Activated CD4-positive, alpha-beta T cell treated with anti-CD3 and anti-CD28 coated beads for 24 hours (primary cell): ENCODE measurements at regions not wholly inside any gene's neighbourhood (a gene's known extent, or its start where the extent isn't known, plus 50 kb on each side); places are given as distances from the start of the nearest gene placed in this dataset.
"Not testable (repeated sequence)": the region's sequence is repeated elsewhere in the genome, so short reads cannot be mapped to it uniquely, and the experiment has no call there.

Experiments used
- DNase-seq, 2 donors: peaks; one replicate each; pipeline ENCODE4 v3.0.0-alpha.2; 2020; ENCODE audit warnings: low read depth in 2 of 2

GRCh38 chr10:109732254-109732965, 190.9 kb downstream of the XPNPEP1 start:
- DNase-seq: no peak

GRCh38 chr10:109729895-109730294, 193.4 kb downstream of the XPNPEP1 start:
- DNase-seq: not testable (repeated sequence)

- DNase-seq: no peak
Observed at GRCh38 chr10:109727436-109727835, 195.9 kb downstream of the XPNPEP1 start.

GRCh38 chr10:109726473-109726872, 196.8 kb downstream of the XPNPEP1 start:
- no peak for DNase-seq

GRCh38 chr10:109723305-109723704, 200.0 kb downstream of the XPNPEP1 start:
- no peak for DNase-seq

- no peak for DNase-seq
Observed at GRCh38 chr10:109721453-109722064, 201.8 kb downstream of the XPNPEP1 start.

- DNase-seq: no peak
Observed at GRCh38 chr10:109706026-109706560, 217.2 kb downstream of the XPNPEP1 start.

GRCh38 chr10:109701633-109702215, 221.6 kb downstream of the XPNPEP1 start:
- DNase-seq: no peak

GRCh38 chr10:109698882-109699664, 224.2 kb downstream of the XPNPEP1 start:
- DNase-seq: no peak

GRCh38 chr10:109698086-109698485, 225.2 kb downstream of the XPNPEP1 start:
- no peak for DNase-seq

- no peak for DNase-seq
Observed at GRCh38 chr10:109696981-109697775, 226.1 kb downstream of the XPNPEP1 start.

GRCh38 chr10:109696462-109696861, 226.8 kb downstream of the XPNPEP1 start:
- DNase-seq: no peak

GRCh38 chr10:109695988-109696387, 227.3 kb downstream of the XPNPEP1 start:
- DNase-seq: no peak

- DNase-seq: no peak
Observed at GRCh38 chr10:109689785-109690184, 233.5 kb downstream of the XPNPEP1 start.

GRCh38 chr10:109679478-109679877, 243.8 kb downstream of the XPNPEP1 start:
- DNase-seq: no peak

GRCh38 chr10:109678857-109679256, 244.5 kb downstream of the XPNPEP1 start:
- no peak for DNase-seq

- no peak for DNase-seq
Observed at GRCh38 chr10:109676703-109677102, 246.6 kb downstream of the XPNPEP1 start.

- no peak for DNase-seq
Observed at GRCh38 chr10:109668703-109669102, 254.6 kb downstream of the XPNPEP1 start.

GRCh38 chr10:109668154-109668665, 255.1 kb downstream of the XPNPEP1 start:
- DNase-seq: no peak

- DNase-seq: no peak
Observed at GRCh38 chr10:109665321-109665720, 258.0 kb downstream of the XPNPEP1 start.

- DNase-seq: no peak
Observed at GRCh38 chr10:109664554-109664953, 258.8 kb downstream of the XPNPEP1 start.
